Heart right ventricle (tissue), 16 donors: ENCODE measurements at regions not wholly inside any gene's neighbourhood (a gene's known extent, or its start where the extent isn't known, plus 50 kb on each side); places are given as distances from the start of the nearest gene placed in this dataset.

Experiments
- ATAC-seq, 8 donors: fragments of 200-7000 bp; cut with Tn5 transposase; one replicate each; pipeline ENCODE4 v1.9.1; 2020; ENCODE audit warnings: mild to moderate bottlenecking in 8 of 8, moderate library complexity in 8 of 8, moderate number of reproducible peaks in 1 of 8
- DNase-seq, 2 donors: peaks; one replicate each; pipeline ENCODE4 v3.0.0-alpha.2; 2020
- H3K27ac ChIP-seq, 10 donors: fragments of 200-600 bp; sonication (generic) in 2 of 10; one replicate each; pipeline versions ENCODE4 v1.5.0 to v1.8.0; 2020 to 2022; ENCODE audit warnings: mild to moderate bottlenecking in 3 of 10
- H3K27me3 ChIP-seq, 7 donors: fragments of 200-600 bp; one replicate each; pipeline ENCODE4 v1.8.0; 2021 to 2022; ENCODE audit warnings: mild to moderate bottlenecking in 2 of 7
- H3K36me3 ChIP-seq, 9 donors: fragments of 200-600 bp; sonication (generic) in 1 of 9; one replicate each; pipeline versions ENCODE4 v1.5.0 to v1.8.0; 2020 to 2022; ENCODE audit warnings: mild to moderate bottlenecking in 2 of 9
- H3K4me1 ChIP-seq, 9 donors: fragments of 200-600 bp; sonication (generic) in 1 of 9; one replicate each; pipeline versions ENCODE4 v1.5.0 to v1.8.0; 2020 to 2022; ENCODE audit warnings: mild to moderate bottlenecking in 4 of 9
- H3K4me3 ChIP-seq, 10 donors: fragments of 200-600 bp; sonication (generic) in 2 of 10; one replicate each; pipeline versions ENCODE4 v1.5.0 to v1.8.0; 2020 to 2022; ENCODE audit warnings: mild to moderate bottlenecking in 7 of 10, moderate library complexity in 2 of 10
- H3K9me3 ChIP-seq, 11 donors: fragments of 200-600 bp in 10 of 11; sonication (generic) in 2 of 11; one replicate each; pipeline versions ENCODE4 v1.5.0 to v1.8.0; 2013 to 2022; ENCODE audit warnings: mild to moderate bottlenecking in 2 of 11, control low read depth in 1 of 11, moderate library complexity in 1 of 11
- CTCF ChIP-seq, 9 donors: fragments of 200-600 bp; sonication (generic) in 2 of 9; IDR thresholded peaks; one replicate each; pipeline versions ENCODE4 v1.5.0 to v1.8.0; 2021 to 2022; ENCODE audit warnings: antibody characterized with exemption in 9 of 9, mild to moderate bottlenecking in 5 of 9, moderate library complexity in 1 of 9
- WGBS, 2 donors: extraction: QIAGEN DNeasy Blood & Tissue Kit; methylation state at CpG; one replicate each; pipeline ENCODE4 v1.1.7; 2013; ENCODE audit warnings: inconsistent platforms in 1 of 2; 5-methylcytosine and 5-hydroxymethylcytosine counted together
- intact Hi-C, 10 donors: fragments of 100-400 bp; cut with DNase I; formaldehyde crosslinking; loops; one replicate each; pipeline versions ENCODE4 v1.11.1 to v1.14.2; 2022
- donor health status: Arrhythmogenic right ventricular cardiomyopathy.
- donor health status: ischemic (EF 13 %, LVEDD 7.1; RV severe dilation, severe dysfunction).
- donor health status: healthy with polysubstance abuse.
- donor health status: DM: no; HTN: yes; CAD: no.
- donor health status: DM: no; HTN: no; CAD: no.
- donor health status: ischemic (EF 25% LVEDD 6.9; RV normal size, moderate dysfunction).
- donor health status: ischemic (EF 25% LVEDD 5.7; RV mildly dilated, moderate dysfunction).
- donor health status: healthy.
- donor health status: DM: yes; HTN: yes; CAD: no.
- donor health status: Ischemic cardiomyopathy.
- donor health status: ischemic (EF 35%, LVEDD 5.7; RV mildly dilated, moderate dysfunction).
- donor health status: nonischemic (EF 11% LVEDD 7.7; RV severe dilation, severe dysfunction).
- donor health status: DM: yes; HTN: yes; CAD: no.
- donor health status: PGD.
- donor health status: ischemic (EF 29% LVEDD 5.4; RV normal size, mild dysfunction).
- donor health status: nonischemic (EF 23%, LVEDD 6.1; RV moderate dilation, normal function).

GRCh38 chr12:127416796-127417195, 850.2 kb upstream of the TMEM132C start:
- no peak for TF ChIP-seq CTCF (IDR thresholded peaks at IDR 0.05)
- Histone ChIP-seq H3K4me1 (no peaks in the 10 kb centered on the region), H3K9me3 (peaks cover 0 to 18% (median 0%) of the 10 kb centered on the region in 11 donors), H3K27ac (no peak overlapping the region), H3K4me3 (no peak overlapping the region), H3K36me3 (no peaks in the 10 kb centered on the region), H3K27me3 (peaks cover 0 to 4% (median 0%) of the 10 kb centered on the region in 7 donors)
- WGBS, 2 donors: 77 to 81% methylated on average over 3 of the region's 3 CpGs
- ATAC-seq (no peak), DNase-seq (no peak)
- intact Hi-C loops: no loop called here

- Histone ChIP-seq H3K27ac (no peak overlapping the region), H3K27me3 (no peaks in the 10 kb centered on the region), H3K9me3 (peaks cover 0 to 18% (median 0%) of the 10 kb centered on the region in 11 donors), H3K4me1 (no peaks in the 10 kb centered on the region), H3K36me3 (no peaks in the 10 kb centered on the region), H3K4me3 (no peak overlapping the region)
- DNase-seq (no peak), ATAC-seq (no peak)
- 61 to 70% methylated on average over 2 of the region's 2 CpGs for WGBS, 2 donors
- no peak for TF ChIP-seq CTCF (IDR thresholded peaks at IDR 0.05)
- intact Hi-C loops: no loop called here
Observed at GRCh38 chr12:127419111-127419510, 847.9 kb upstream of the TMEM132C start.

- Histone ChIP-seq H3K27me3 (peaks cover 0 to 2% (median 0%) of the 10 kb centered on the region in 7 donors), H3K4me1 (no peaks in the 10 kb centered on the region), H3K9me3 (peaks cover 0 to 18% (median 0%) of the 10 kb centered on the region in 11 donors), H3K4me3 (no peak overlapping the region), H3K36me3 (no peaks in the 10 kb centered on the region), H3K27ac (no peak overlapping the region)
- no peak for TF ChIP-seq CTCF (IDR thresholded peaks at IDR 0.05)
- intact Hi-C loops: no loop called here
- 71 to 73% methylated on average over 5 of the region's 5 CpGs for WGBS, 2 donors
- no peak for ATAC-seq
- DNase-seq: no peak
Observed at GRCh38 chr12:127421614-127422013, 845.4 kb upstream of the TMEM132C start.

- intact Hi-C loops: no loop called here
- Histone ChIP-seq H3K36me3 (no peaks in the 10 kb centered on the region), H3K27me3 (peaks cover 0 to 5% (median 0%) of the 10 kb centered on the region in 7 donors), H3K9me3 (peaks cover 0 to 8% (median 0%) of the 10 kb centered on the region in 11 donors), H3K27ac (no peak overlapping the region), H3K4me3 (no peak overlapping the region), H3K4me1 (no peaks in the 10 kb centered on the region)
- ATAC-seq (no peak), DNase-seq (no peak)
- TF ChIP-seq CTCF (IDR thresholded peaks at IDR 0.05): no peak
- 85 to 86% methylated on average over 9 of the region's 9 CpGs for WGBS, 2 donors
Observed at GRCh38 chr12:127422935-127423566, 843.9 kb upstream of the TMEM132C start.
